ENCODE measurements at regions not wholly inside any gene's neighbourhood (a gene's known extent, or its start where the extent isn't known, plus 50 kb on each side); places are given as distances from the start of the nearest gene placed in this dataset.

DNA sequence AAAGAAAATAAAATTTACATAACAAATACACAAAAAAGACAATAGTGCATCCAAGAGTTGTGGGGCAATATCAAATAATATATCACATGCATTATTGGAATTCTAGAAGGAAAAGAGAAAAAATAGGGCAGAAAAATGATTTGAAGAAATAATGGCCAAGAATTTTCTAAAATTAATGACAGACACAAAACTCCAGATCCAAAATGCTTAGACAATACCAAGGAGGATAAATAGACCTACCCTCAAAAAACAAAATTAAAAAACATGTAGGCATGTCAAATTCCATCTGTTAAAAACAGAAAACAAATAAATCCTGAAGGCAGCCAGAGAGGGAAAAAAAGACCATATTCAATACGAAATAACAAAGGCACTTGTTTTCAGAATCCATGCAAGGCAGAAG, 191.5 kb upstream of the ZNF536 start:
- H3K36me3 ChIP-seq (replicated peaks in 1 of 2; ENCODE audit: control insufficient read depth in 1 of 2, insufficient read depth in 2 of 2, low read length in 1 of 2) = no peaks in the 10 kb centered on the region
- POLR2A ChIA-PET = no interaction called here
- whole genome bisulfite sequencing (ENCODE audit: low lambda C conversion rate) = 5% methylated on average over 1 of the region's 1 CpG

More for the DNA sequence above, 191.5 kb upstream of the ZNF536 start:
- TF ChIP-seq EZH2phosphoT487 (IDR thresholded peaks at IDR 0.05; ENCODE audit: borderline replicate concordance, low read depth) (no peak), MXI1 (IDR thresholded peaks at IDR 0.05; ENCODE audit: low read depth, low read length) (no peak), ELF1 (IDR thresholded peaks at IDR 0.05) (no peak), CHD2 (IDR thresholded peaks at IDR 0.05; ENCODE audit: low read length, partially characterized antibody) (no peak), SMC3 (IDR thresholded peaks at IDR 0.05; ENCODE audit: low read depth, low read length) (no peak), SIN3A (IDR thresholded peaks at IDR 0.05; ENCODE audit: borderline replicate concordance, low read depth, low read length) (no peak)
- TF ChIP-seq, protein P1, sequence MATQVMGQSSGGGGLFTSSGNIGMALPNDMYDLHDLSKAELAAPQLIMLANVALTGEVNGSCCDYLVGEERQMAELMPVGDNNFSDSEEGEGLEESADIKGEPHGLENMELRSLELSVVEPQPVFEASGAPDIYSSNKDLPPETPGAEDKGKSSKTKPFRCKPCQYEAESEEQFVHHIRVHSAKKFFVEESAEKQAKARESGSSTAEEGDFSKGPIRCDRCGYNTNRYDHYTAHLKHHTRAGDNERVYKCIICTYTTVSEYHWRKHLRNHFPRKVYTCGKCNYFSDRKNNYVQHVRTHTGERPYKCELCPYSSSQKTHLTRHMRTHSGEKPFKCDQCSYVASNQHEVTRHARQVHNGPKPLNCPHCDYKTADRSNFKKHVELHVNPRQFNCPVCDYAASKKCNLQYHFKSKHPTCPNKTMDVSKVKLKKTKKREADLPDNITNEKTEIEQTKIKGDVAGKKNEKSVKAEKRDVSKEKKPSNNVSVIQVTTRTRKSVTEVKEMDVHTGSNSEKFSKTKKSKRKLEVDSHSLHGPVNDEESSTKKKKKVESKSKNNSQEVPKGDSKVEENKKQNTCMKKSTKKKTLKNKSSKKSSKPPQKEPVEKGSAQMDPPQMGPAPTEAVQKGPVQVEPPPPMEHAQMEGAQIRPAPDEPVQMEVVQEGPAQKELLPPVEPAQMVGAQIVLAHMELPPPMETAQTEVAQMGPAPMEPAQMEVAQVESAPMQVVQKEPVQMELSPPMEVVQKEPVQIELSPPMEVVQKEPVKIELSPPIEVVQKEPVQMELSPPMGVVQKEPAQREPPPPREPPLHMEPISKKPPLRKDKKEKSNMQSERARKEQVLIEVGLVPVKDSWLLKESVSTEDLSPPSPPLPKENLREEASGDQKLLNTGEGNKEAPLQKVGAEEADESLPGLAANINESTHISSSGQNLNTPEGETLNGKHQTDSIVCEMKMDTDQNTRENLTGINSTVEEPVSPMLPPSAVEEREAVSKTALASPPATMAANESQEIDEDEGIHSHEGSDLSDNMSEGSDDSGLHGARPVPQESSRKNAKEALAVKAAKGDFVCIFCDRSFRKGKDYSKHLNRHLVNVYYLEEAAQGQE (IDR thresholded peaks at IDR 0.05; ENCODE audit: low read depth, low read length) = no peak
- TF ChIP-seq, protein P2, sequence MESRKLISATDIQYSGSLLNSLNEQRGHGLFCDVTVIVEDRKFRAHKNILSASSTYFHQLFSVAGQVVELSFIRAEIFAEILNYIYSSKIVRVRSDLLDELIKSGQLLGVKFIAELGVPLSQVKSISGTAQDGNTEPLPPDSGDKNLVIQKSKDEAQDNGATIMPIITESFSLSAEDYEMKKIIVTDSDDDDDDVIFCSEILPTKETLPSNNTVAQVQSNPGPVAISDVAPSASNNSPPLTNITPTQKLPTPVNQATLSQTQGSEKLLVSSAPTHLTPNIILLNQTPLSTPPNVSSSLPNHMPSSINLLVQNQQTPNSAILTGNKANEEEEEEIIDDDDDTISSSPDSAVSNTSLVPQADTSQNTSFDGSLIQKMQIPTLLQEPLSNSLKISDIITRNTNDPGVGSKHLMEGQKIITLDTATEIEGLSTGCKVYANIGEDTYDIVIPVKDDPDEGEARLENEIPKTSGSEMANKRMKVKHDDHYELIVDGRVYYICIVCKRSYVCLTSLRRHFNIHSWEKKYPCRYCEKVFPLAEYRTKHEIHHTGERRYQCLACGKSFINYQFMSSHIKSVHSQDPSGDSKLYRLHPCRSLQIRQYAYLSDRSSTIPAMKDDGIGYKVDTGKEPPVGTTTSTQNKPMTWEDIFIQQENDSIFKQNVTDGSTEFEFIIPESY (IDR thresholded peaks at IDR 0.05; ENCODE audit: borderline replicate concordance, low read depth) = no peak
- TF ChIP-seq, protein P3, sequence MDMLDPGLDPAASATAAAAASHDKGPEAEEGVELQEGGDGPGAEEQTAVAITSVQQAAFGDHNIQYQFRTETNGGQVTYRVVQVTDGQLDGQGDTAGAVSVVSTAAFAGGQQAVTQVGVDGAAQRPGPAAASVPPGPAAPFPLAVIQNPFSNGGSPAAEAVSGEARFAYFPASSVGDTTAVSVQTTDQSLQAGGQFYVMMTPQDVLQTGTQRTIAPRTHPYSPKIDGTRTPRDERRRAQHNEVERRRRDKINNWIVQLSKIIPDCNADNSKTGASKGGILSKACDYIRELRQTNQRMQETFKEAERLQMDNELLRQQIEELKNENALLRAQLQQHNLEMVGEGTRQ (IDR thresholded peaks at IDR 0.05; ENCODE audit: borderline replicate concordance, low read depth, low read length) = no peak
- Histone ChIP-seq H4K20me1 (ENCODE audit: insufficient read depth) (no peaks in the 10 kb centered on the region), H3K79me2 (ENCODE audit: insufficient read depth) (no peaks in the 10 kb centered on the region), H2AFZ (ENCODE audit: low read depth) (no peak overlapping the region), H3K27ac (ENCODE audit: low read depth in 2 of 2, low read length in 1 of 2) (no peak overlapping the region), H3K4me2 (no peak overlapping the region), H3K4me3 (ENCODE audit: low read depth in 2 of 2, low read length in 1 of 2) (no peak overlapping the region), H3K4me1 (ENCODE audit: control insufficient read depth in 1 of 2, insufficient read depth in 2 of 2, low read depth in 1 of 2, low read length in 1 of 2) (no peaks in the 10 kb centered on the region), H3K9ac (no peak overlapping the region), H3K9me3 (0 out of 2 replicates have a peak, but pooled peaks cover 14% of the 10 kb centered on the region), H3K9me2 (no peaks in the 10 kb centered on the region), H3F3A (replicated peaks; ENCODE audit: insufficient read depth) (no peaks in the 10 kb centered on the region), H3K27me3 (ENCODE audit: insufficient read depth) (no peaks in the 10 kb centered on the region)
- DNase-seq = no peak
- CTCF ChIA-PET = no interaction called here

All from SK-N-SH (cell line).